ENCODE measurements at regions not wholly inside any gene's neighbourhood (a gene's known extent, or its start where the extent isn't known, plus 50 kb on each side); places are given as distances from the start of the nearest gene placed in this dataset.

GRCh38 chrX:150063674-150064073 is 125.4 kb upstream of the EOLA2 start:
- DNase-seq: no peak
- H3K27ac ChIP-seq: peak overlapping the region in 3 of 8 donors; percentile 8 to 46 (median 31)
- H3K27me3 ChIP-seq (replicated peaks in 1 of 7): no peaks in the 10 kb centered on the region
- H3K9me3 ChIP-seq: no peaks in the 10 kb centered on the region
- no peak overlapping the region for H3K4me3 ChIP-seq
- TF ChIP-seq POLR2A (IDR thresholded peaks at IDR 0.05) (no peak), POLR2AphosphoS5 (IDR thresholded peaks at IDR 0.05) (no peak)
- TF ChIP-seq, protein P1, sequence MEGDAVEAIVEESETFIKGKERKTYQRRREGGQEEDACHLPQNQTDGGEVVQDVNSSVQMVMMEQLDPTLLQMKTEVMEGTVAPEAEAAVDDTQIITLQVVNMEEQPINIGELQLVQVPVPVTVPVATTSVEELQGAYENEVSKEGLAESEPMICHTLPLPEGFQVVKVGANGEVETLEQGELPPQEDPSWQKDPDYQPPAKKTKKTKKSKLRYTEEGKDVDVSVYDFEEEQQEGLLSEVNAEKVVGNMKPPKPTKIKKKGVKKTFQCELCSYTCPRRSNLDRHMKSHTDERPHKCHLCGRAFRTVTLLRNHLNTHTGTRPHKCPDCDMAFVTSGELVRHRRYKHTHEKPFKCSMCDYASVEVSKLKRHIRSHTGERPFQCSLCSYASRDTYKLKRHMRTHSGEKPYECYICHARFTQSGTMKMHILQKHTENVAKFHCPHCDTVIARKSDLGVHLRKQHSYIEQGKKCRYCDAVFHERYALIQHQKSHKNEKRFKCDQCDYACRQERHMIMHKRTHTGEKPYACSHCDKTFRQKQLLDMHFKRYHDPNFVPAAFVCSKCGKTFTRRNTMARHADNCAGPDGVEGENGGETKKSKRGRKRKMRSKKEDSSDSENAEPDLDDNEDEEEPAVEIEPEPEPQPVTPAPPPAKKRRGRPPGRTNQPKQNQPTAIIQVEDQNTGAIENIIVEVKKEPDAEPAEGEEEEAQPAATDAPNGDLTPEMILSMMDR (IDR thresholded peaks at IDR 0.05 in 8 of 11, conservative IDR thresholded peaks at IDR 0.05 in 3 of 11): no peak
- no peaks in the 10 kb centered on the region for H3K36me3 ChIP-seq
- intact Hi-C loops (cut with DNase I; ENCODE audit: low total_unique reads): no loop called here
- WGBS, 5 donors: 66 to 82% (median 70%) methylated on average over 5 of the region's 5 CpGs
- H3K4me1 ChIP-seq: no peaks in the 10 kb centered on the region

GRCh38 chrX:150074175-150074574 is 135.9 kb upstream of the EOLA2 start:
- DNase-seq: no peak
- no peaks in the 10 kb centered on the region for H3K36me3 ChIP-seq
- intact Hi-C loops (cut with DNase I; ENCODE audit: low total_unique reads): no loop called here
- H3K27me3 ChIP-seq (replicated peaks in 1 of 7): no peaks in the 10 kb centered on the region
- no peaks in the 10 kb centered on the region for H3K4me1 ChIP-seq
- peaks cover 0 to 3% (median 0%) of the 10 kb centered on the region in 8 donors for H3K9me3 ChIP-seq
- WGBS, 5 donors: 83 to 96% (median 91%) methylated on average over 1 of the region's 1 CpG
- H3K4me3 ChIP-seq: no peak overlapping the region
- H3K27ac ChIP-seq: no peak overlapping the region
- TF ChIP-seq, protein P1 (IDR thresholded peaks at IDR 0.05 in 8 of 11, conservative IDR thresholded peaks at IDR 0.05 in 3 of 11): no peak
- TF ChIP-seq POLR2AphosphoS5 (IDR thresholded peaks at IDR 0.05) (no peak), POLR2A (IDR thresholded peaks at IDR 0.05) (no peak)

GRCh38 chrX:150080497-150080896 is 142.2 kb upstream of the EOLA2 start:
- no peaks in the 10 kb centered on the region for H3K36me3 ChIP-seq
- H3K4me3 ChIP-seq: no peak overlapping the region
- intact Hi-C loops (cut with DNase I; ENCODE audit: low total_unique reads): no loop called here
- no peak for DNase-seq
- peaks cover 0 to 3% (median 0%) of the 10 kb centered on the region in 8 donors for H3K9me3 ChIP-seq
- no peaks in the 10 kb centered on the region for H3K27me3 ChIP-seq (replicated peaks in 1 of 7)
- TF ChIP-seq, protein P1 (IDR thresholded peaks at IDR 0.05 in 8 of 11, conservative IDR thresholded peaks at IDR 0.05 in 3 of 11): no peak
- TF ChIP-seq POLR2AphosphoS5 (IDR thresholded peaks at IDR 0.05) (no peak), POLR2A (IDR thresholded peaks at IDR 0.05) (no peak)
- no peak overlapping the region for H3K27ac ChIP-seq
- no peaks in the 10 kb centered on the region for H3K4me1 ChIP-seq
- 53 to 86% (median 76%) methylated on average over 2 of the region's 2 CpGs for WGBS, 5 donors

GRCh38 chrX:150081076-150081475 is 142.8 kb upstream of the EOLA2 start:
- H3K9me3 ChIP-seq: peaks cover 0 to 3% (median 0%) of the 10 kb centered on the region in 8 donors
- no peak for DNase-seq
- WGBS, 5 donors: 68 to 97% (median 93%) methylated on average over 2 to 3 of the region's 3 CpGs
- no peak overlapping the region for H3K4me3 ChIP-seq
- no peak for TF ChIP-seq POLR2AphosphoS5 (IDR thresholded peaks at IDR 0.05)
- TF ChIP-seq POLR2A (IDR thresholded peaks at IDR 0.05): no peak
- TF ChIP-seq, protein P1 (IDR thresholded peaks at IDR 0.05 in 8 of 11, conservative IDR thresholded peaks at IDR 0.05 in 3 of 11): no peak
- H3K27ac ChIP-seq: no peak overlapping the region
- no peaks in the 10 kb centered on the region for H3K36me3 ChIP-seq
- no peaks in the 10 kb centered on the region for H3K27me3 ChIP-seq (replicated peaks in 1 of 7)
- intact Hi-C loops (cut with DNase I; ENCODE audit: low total_unique reads): no loop called here
- no peaks in the 10 kb centered on the region for H3K4me1 ChIP-seq

Data from spleen (tissue), 11 donors.